ENCODE measurements at regions not wholly inside any gene's neighbourhood (a gene's known extent, or its start where the extent isn't known, plus 50 kb on each side); places are given as distances from the start of the nearest gene placed in this dataset.
A peak's percentile ranks its signal among the peaks of the same experiment; 100 is the strongest.

- H3K9me3 ChIP-seq, result peaks cover 0 to 3% (median 0%) of the 10 kb centered on the region in 12 donors
- intact Hi-C loops (cut with DNase I), result loop anchor here in 1 of 10 donors (10.0 kb wide), 1 partner anchor 891 kb away; no protein-coding TSS in a partner anchor
- WGBS, 4 donors, result 68 to 86% (median 82%) methylated on average over 5 of the region's 5 CpGs
- H3K4me3 ChIP-seq, result no peak overlapping the region
- no peaks in the 10 kb centered on the region for H3K36me3 ChIP-seq
- no peak for TF ChIP-seq CTCF (IDR thresholded peaks at IDR 0.05)
- TF ChIP-seq POLR2A (IDR thresholded peaks at IDR 0.05), result no peak
- H3K27ac ChIP-seq, result no peak overlapping the region
- H3K4me1 ChIP-seq, result peaks cover 0 to 12% (median 0%) of the 10 kb centered on the region in 12 donors
- DNase-seq (no peak), ATAC-seq (no peak)
- no peaks in the 10 kb centered on the region for H3K27me3 ChIP-seq
Measured at GRCh38 chr9:106283769-106284168, 579.2 kb upstream of the ZNF462 start.

- H3K36me3 ChIP-seq, result no peaks in the 10 kb centered on the region
- TF ChIP-seq CTCF (IDR thresholded peaks at IDR 0.05) (peak in 6 of 12 donors; percentile 8 to 39 (median 16)), POLR2A (IDR thresholded peaks at IDR 0.05) (no peak)
- H3K27ac ChIP-seq, result no peak overlapping the region
- no peak for DNase-seq
- peaks cover 0 to 12% (median 0%) of the 10 kb centered on the region in 12 donors for H3K4me1 ChIP-seq
- H3K4me3 ChIP-seq, result no peak overlapping the region
- no peaks in the 10 kb centered on the region for H3K27me3 ChIP-seq
- H3K9me3 ChIP-seq, result peaks cover 0 to 3% (median 0%) of the 10 kb centered on the region in 12 donors
- ATAC-seq, result no peak
- 86 to 93% (median 90%) methylated on average over 4 of the region's 4 CpGs for WGBS, 4 donors
- intact Hi-C loops (cut with DNase I), result loop anchor here in 1 of 10 donors (10.0 kb wide), 1 partner anchor 891 kb away; no protein-coding TSS in a partner anchor
Measured at GRCh38 chr9:106284296-106284695, 578.7 kb upstream of the ZNF462 start.

GRCh38 chr9:106286249-106286648, 576.7 kb upstream of the ZNF462 start:
- intact Hi-C loops (cut with DNase I), result loop anchor here in 1 of 10 donors (10.0 kb wide), 1 partner anchor 889 kb away; no protein-coding TSS in a partner anchor
- H3K36me3 ChIP-seq, result no peaks in the 10 kb centered on the region
- ATAC-seq (no peak), DNase-seq (no peak)
- H3K9me3 ChIP-seq, result no peaks in the 10 kb centered on the region
- no peak overlapping the region for H3K4me3 ChIP-seq
- no peaks in the 10 kb centered on the region for H3K27me3 ChIP-seq
- no peak for TF ChIP-seq POLR2A (IDR thresholded peaks at IDR 0.05)
- peak in 4 of 12 donors; percentile 19 to 41 (median 34) for TF ChIP-seq CTCF (IDR thresholded peaks at IDR 0.05)
- peaks cover 0 to 12% (median 0%) of the 10 kb centered on the region in 12 donors for H3K4me1 ChIP-seq
- H3K27ac ChIP-seq, result no peak overlapping the region

GRCh38 chr9:106287091-106287631, 575.8 kb upstream of the ZNF462 start:
- H3K4me3 ChIP-seq, result peak overlapping the region in 9 of 12 donors; percentile 5 to 46 (median 31)
- H3K4me1 ChIP-seq, result peaks cover 0 to 12% (median 0%) of the 10 kb centered on the region in 12 donors
- no peaks in the 10 kb centered on the region for H3K27me3 ChIP-seq
- intact Hi-C loops (cut with DNase I), result loop anchor here in 1 of 10 donors (10.0 kb wide), 1 partner anchor 888 kb away; no protein-coding TSS in a partner anchor
- WGBS, 4 donors, result 12 to 23% (median 17%) methylated on average over 10 of the region's 10 CpGs
- DNase-seq (no peak), ATAC-seq (peak in 1 of 4 donors; percentile 33)
- TF ChIP-seq POLR2A (IDR thresholded peaks at IDR 0.05), result no peak
- TF ChIP-seq CTCF (IDR thresholded peaks at IDR 0.05), result no peak
- H3K9me3 ChIP-seq, result no peaks in the 10 kb centered on the region
- H3K27ac ChIP-seq, result peak overlapping the region in 2 of 12 donors; percentile 49 to 55
- no peaks in the 10 kb centered on the region for H3K36me3 ChIP-seq

All from heart left ventricle (tissue), 16 donors.